ENCODE measurements at regions not wholly inside any gene's neighbourhood (a gene's known extent, or its start where the extent isn't known, plus 50 kb on each side); places are given as distances from the start of the nearest gene placed in this dataset.

DNA sequence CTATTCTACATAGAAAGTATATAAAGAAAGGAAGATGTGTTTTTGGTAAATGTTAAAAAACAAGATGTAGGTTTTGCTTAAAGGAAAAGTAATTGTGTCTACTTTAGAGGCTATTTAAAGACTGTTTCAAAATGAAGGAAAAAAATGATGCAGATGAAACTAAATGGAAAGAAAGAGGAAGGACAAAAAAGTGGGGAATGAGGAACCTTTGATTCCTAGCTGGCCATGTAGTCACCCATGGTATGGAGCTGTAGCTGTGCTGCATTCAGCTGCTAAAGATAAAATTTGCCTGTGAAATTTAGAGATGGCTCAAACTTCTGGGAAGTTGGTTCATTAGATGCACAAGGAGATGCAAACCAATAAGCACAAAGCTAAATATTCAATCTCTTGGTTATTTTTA, 86.8 kb upstream of the SERBP1 start:
- no peak for DNase-seq (ENCODE audit: low read depth, low spot score)
- TF ChIP-seq ZNF274 (IDR thresholded peaks at IDR 0.05; ENCODE audit: low read depth, low read length) (no peak), YY1 (IDR thresholded peaks at IDR 0.05; ENCODE audit: insufficient read depth, insufficient read length) (no peak), SUZ12 (IDR thresholded peaks at IDR 0.05; ENCODE audit: extremely low read depth, insufficient read depth, insufficient read length) (no peak)
- Histone ChIP-seq H3K4me1 (ENCODE audit: insufficient read depth, insufficient read length) (no peaks in the 10 kb centered on the region), H3K27me3 (ENCODE audit: insufficient read depth, insufficient read length) (peaks cover 27% of the 10 kb centered on the region), H3K4me3 (ENCODE audit: insufficient read length, low read depth) (no peak overlapping the region), H3K9ac (ENCODE audit: insufficient read length, low read depth) (no peak overlapping the region), H3K36me3 (ENCODE audit: insufficient read depth, insufficient read length, low read length) (no peaks in the 10 kb centered on the region), H3K9me3 (ENCODE audit: insufficient read depth, low read length) (peaks cover 53% of the 10 kb centered on the region)

DNA sequence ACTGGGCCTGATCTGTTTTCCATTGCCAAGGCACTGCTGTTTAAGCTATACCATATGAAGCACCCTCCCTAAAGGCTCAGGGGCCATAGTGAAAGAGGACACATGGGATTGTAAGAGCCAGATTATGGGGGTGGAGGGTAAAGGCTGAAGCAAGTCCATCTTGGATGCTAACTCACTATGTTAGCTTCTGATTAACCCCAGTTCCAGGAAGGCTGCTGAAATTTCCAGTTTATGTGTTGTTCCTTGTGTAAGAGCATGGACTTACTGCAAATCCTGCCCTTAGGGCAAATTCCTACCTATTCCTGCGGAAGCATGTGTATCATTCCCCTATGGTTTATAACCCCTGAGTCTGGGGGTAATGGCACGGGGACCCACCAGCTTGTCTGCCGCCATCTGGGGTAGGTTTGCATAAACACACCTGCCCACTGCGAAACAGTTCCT, 91.8 kb upstream of the SERBP1 start:
- TF ChIP-seq YY1 (IDR thresholded peaks at IDR 0.05; ENCODE audit: insufficient read depth, insufficient read length) = no peak
- TF ChIP-seq ZNF274 (IDR thresholded peaks at IDR 0.05; ENCODE audit: low read depth, low read length) = no peak
- no peak for TF ChIP-seq SUZ12 (IDR thresholded peaks at IDR 0.05; ENCODE audit: extremely low read depth, insufficient read depth, insufficient read length)
- H3K4me3 ChIP-seq (ENCODE audit: insufficient read length, low read depth) = no peak overlapping the region
- H3K36me3 ChIP-seq (ENCODE audit: insufficient read depth, insufficient read length, low read length) = no peaks in the 10 kb centered on the region
- no peak overlapping the region for H3K9ac ChIP-seq (ENCODE audit: insufficient read length, low read depth)
- H3K27me3 ChIP-seq (ENCODE audit: insufficient read depth, insufficient read length) = peaks cover 25% of the 10 kb centered on the region
- H3K4me1 ChIP-seq (ENCODE audit: insufficient read depth, insufficient read length) = peaks cover 4% of the 10 kb centered on the region
- no peak for DNase-seq (ENCODE audit: low read depth, low spot score)
- H3K9me3 ChIP-seq (ENCODE audit: insufficient read depth, low read length) = peaks cover 22% of the 10 kb centered on the region

DNA sequence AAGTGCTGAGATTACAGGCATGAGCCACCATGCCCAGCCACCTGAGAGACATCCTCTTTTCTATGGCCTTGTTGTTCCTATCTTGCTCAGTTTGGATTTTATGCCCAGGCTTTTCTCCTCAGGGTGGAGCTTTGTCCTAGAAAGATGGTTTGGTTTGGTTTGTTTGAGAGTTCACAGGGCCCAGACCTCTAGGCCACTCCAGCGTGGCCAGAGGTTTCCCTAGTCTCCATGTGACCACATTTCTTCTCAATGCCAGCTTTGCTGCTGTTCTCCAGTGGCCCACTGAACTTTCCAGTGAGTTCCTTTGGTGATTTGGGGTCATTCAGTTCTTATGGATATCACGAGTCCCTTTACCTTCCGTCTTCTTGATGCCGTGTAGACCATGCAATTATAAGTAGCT, 92.6 kb upstream of the SERBP1 start:
- DNase-seq (ENCODE audit: low read depth, low spot score) = no peak
- no peak for TF ChIP-seq SUZ12 (IDR thresholded peaks at IDR 0.05; ENCODE audit: extremely low read depth, insufficient read depth, insufficient read length)
- TF ChIP-seq YY1 (IDR thresholded peaks at IDR 0.05; ENCODE audit: insufficient read depth, insufficient read length) = no peak
- no peak for TF ChIP-seq ZNF274 (IDR thresholded peaks at IDR 0.05; ENCODE audit: low read depth, low read length)
- Histone ChIP-seq H3K36me3 (ENCODE audit: insufficient read depth, insufficient read length, low read length) (no peaks in the 10 kb centered on the region), H3K4me1 (ENCODE audit: insufficient read depth, insufficient read length) (peaks cover 4% of the 10 kb centered on the region), H3K4me3 (ENCODE audit: insufficient read length, low read depth) (no peak overlapping the region), H3K9me3 (ENCODE audit: insufficient read depth, low read length) (peaks cover 15% of the 10 kb centered on the region), H3K27me3 (ENCODE audit: insufficient read depth, insufficient read length) (peaks cover 18% of the 10 kb centered on the region), H3K9ac (ENCODE audit: insufficient read length, low read depth) (no peak overlapping the region)

DNA sequence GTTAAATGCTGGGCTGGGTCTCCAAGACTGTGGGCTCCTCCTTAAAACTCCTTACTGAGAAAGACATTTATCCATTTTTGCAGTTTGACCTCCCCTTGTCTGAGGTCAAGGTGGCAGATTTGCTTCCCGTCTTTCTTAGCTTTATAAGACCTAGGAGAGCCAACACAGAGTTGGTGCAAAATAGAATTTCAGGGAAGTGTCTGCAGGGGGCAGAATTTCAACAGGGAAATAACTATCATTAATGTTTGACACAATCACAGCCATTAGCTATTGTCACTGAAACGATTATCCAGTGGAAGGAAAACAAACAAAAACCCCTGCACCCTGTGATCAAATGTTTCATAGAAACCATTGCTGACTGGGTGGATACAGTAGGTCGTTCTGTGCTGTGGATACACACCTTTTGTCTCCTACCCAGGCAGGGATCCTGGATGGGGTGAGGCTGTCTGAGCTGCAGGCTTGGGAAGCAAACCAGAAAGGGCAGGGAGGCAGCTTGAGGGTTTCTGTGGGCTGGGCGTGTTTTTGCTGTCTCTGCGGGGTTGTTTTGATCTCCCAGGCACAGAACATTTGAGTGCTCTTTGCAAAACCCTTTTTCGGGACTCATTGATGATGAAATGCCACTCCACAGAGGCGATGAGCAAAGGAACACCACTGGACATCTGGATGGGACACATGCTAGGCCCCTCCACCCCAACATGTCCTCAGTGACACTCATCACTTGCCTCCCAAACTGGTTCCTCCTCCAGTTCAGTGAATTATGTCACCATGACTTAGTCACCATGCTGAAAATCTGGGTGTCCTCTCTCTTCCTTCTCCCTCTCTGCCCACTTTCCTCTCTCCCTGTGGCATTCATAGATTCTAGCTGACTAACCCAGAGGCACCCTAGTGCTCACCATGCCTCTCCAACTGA, 94.2 kb upstream of the SERBP1 start:
- Histone ChIP-seq H3K36me3 (ENCODE audit: insufficient read depth, insufficient read length, low read length) (no peaks in the 10 kb centered on the region), H3K9ac (ENCODE audit: insufficient read length, low read depth) (no peak overlapping the region), H3K4me1 (ENCODE audit: insufficient read depth, insufficient read length) (peaks cover 4% of the 10 kb centered on the region), H3K4me3 (ENCODE audit: insufficient read length, low read depth) (no peak overlapping the region), H3K27me3 (ENCODE audit: insufficient read depth, insufficient read length) (peaks cover 5% of the 10 kb centered on the region), H3K9me3 (ENCODE audit: insufficient read depth, low read length) (no peaks in the 10 kb centered on the region)
- DNase-seq (ENCODE audit: low read depth, low spot score) = no peak
- TF ChIP-seq YY1 (IDR thresholded peaks at IDR 0.05; ENCODE audit: insufficient read depth, insufficient read length) (no peak), SUZ12 (IDR thresholded peaks at IDR 0.05; ENCODE audit: extremely low read depth, insufficient read depth, insufficient read length) (no peak), ZNF274 (IDR thresholded peaks at IDR 0.05; ENCODE audit: low read depth, low read length) (no peak)

DNA sequence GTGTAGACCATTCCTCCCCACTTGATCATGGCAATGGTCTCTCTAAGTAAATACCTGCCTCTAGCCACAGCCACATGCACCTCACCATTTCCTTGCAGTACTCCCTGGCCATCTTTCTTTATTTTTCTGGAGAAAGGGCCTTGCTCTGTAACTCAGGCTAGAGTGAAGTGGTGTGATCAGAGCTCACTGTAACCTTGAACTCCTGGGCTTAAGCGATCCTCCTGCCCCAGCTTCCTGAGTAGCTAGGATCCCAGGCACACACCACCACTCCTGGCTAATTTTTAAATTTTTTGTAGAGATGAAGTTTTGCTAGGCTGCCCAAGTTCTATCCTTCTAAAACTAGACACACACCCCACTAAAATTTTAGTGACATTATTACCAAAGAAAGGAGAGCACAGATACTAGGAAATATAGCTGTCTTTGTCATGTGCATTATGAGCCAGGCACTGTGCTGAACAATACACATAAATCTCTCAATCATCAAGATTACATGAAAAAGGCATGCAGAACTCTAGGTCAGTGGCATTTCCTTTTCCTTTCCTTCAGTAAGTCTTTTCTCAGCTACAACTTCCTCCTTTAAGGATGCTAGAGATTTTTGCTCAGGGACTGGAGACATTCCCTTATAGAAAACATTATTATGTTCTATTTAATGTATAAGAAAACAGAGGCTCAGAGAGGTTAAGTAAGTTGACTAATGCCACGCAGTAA, 95.0 kb upstream of the SERBP1 start:
- H3K9me3 ChIP-seq (ENCODE audit: insufficient read depth, low read length) = no peaks in the 10 kb centered on the region
- peaks cover 4% of the 10 kb centered on the region for H3K4me1 ChIP-seq (ENCODE audit: insufficient read depth, insufficient read length)
- peaks cover 5% of the 10 kb centered on the region for H3K27me3 ChIP-seq (ENCODE audit: insufficient read depth, insufficient read length)
- TF ChIP-seq ZNF274 (IDR thresholded peaks at IDR 0.05; ENCODE audit: low read depth, low read length) = no peak
- TF ChIP-seq YY1 (IDR thresholded peaks at IDR 0.05; ENCODE audit: insufficient read depth, insufficient read length) = no peak
- no peak for TF ChIP-seq SUZ12 (IDR thresholded peaks at IDR 0.05; ENCODE audit: extremely low read depth, insufficient read depth, insufficient read length)
- H3K4me3 ChIP-seq (ENCODE audit: insufficient read length, low read depth) = no peak overlapping the region
- no peak for DNase-seq (ENCODE audit: low read depth, low spot score)
- no peak overlapping the region for H3K9ac ChIP-seq (ENCODE audit: insufficient read length, low read depth)
- H3K36me3 ChIP-seq (ENCODE audit: insufficient read depth, insufficient read length, low read length) = no peaks in the 10 kb centered on the region

DNA sequence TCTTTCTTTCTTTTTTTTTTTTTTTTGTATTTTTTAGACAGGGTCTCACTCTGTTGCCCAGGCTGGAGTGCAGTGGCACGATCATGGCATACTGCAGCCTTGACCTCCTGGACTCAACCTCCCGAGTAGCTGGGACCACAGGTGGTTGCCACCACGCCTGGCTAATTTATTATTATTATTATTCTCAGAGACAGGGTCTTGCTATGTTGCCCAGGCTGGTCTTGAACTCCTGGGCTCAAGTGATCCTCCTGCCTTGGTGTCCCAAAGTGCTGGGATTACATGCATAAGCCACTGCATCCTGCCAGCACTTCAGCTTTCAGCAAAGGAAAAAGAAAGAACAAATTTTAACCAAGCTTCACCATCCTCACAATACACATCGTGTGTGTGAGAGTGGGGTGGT, 97.9 kb upstream of the SERBP1 start:
- Histone ChIP-seq H3K4me1 (ENCODE audit: insufficient read depth, insufficient read length) (peaks cover 4% of the 10 kb centered on the region), H3K27me3 (ENCODE audit: insufficient read depth, insufficient read length) (no peaks in the 10 kb centered on the region), H3K36me3 (ENCODE audit: insufficient read depth, insufficient read length, low read length) (no peaks in the 10 kb centered on the region), H3K4me3 (ENCODE audit: insufficient read length, low read depth) (no peak overlapping the region), H3K9ac (ENCODE audit: insufficient read length, low read depth) (no peak overlapping the region), H3K9me3 (ENCODE audit: insufficient read depth, low read length) (no peaks in the 10 kb centered on the region)
- TF ChIP-seq YY1 (IDR thresholded peaks at IDR 0.05; ENCODE audit: insufficient read depth, insufficient read length) (no peak), SUZ12 (IDR thresholded peaks at IDR 0.05; ENCODE audit: extremely low read depth, insufficient read depth, insufficient read length) (no peak), ZNF274 (IDR thresholded peaks at IDR 0.05; ENCODE audit: low read depth, low read length) (no peak)
- no peak for DNase-seq (ENCODE audit: low read depth, low spot score)

DNA sequence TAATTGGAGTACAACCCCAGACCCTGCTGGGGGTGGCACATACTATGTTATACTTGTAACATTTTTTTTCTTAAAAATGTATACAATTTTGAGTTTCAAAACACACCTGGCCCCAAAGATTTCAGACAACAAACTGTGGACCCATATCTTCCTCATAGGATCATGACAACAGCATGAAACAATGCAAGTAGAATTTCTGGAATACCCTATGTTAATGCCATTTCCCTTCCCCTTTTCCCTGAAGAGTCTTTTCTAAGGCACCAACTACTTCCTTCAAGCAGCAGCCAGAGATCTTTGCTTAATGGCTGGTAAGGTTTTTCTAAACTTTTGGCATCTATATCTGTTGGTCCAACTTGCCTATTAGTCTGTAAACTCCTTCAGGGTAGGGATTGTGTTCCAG, 99.9 kb upstream of the SERBP1 start:
- TF ChIP-seq YY1 (IDR thresholded peaks at IDR 0.05; ENCODE audit: insufficient read depth, insufficient read length) = no peak
- no peak for TF ChIP-seq ZNF274 (IDR thresholded peaks at IDR 0.05; ENCODE audit: low read depth, low read length)
- TF ChIP-seq SUZ12 (IDR thresholded peaks at IDR 0.05; ENCODE audit: extremely low read depth, insufficient read depth, insufficient read length) = no peak
- Histone ChIP-seq H3K36me3 (ENCODE audit: insufficient read depth, insufficient read length, low read length) (no peaks in the 10 kb centered on the region), H3K27me3 (ENCODE audit: insufficient read depth, insufficient read length) (no peaks in the 10 kb centered on the region), H3K9ac (ENCODE audit: insufficient read length, low read depth) (no peak overlapping the region), H3K9me3 (ENCODE audit: insufficient read depth, low read length) (no peaks in the 10 kb centered on the region), H3K4me3 (ENCODE audit: insufficient read length, low read depth) (no peak overlapping the region), H3K4me1 (ENCODE audit: insufficient read depth, insufficient read length) (no peaks in the 10 kb centered on the region)
- no peak for DNase-seq (ENCODE audit: low read depth, low spot score)

Data from NT2/D1 (cell line).